ENCODE measurements at regions not wholly inside any gene's neighbourhood (a gene's known extent, or its start where the extent isn't known, plus 50 kb on each side); places are given as distances from the start of the nearest gene placed in this dataset.

GRCh38 chr18:75654851-75655751 lies 227.6 kb upstream of the SMIM21 start:
- no peak overlapping the region for H3K27ac Mint-ChIP-seq
- H3K4me3 ChIP-seq (ENCODE audit: low read length), result no peak overlapping the region

GRCh38 chr18:75654386-75654785 lies 226.9 kb upstream of the SMIM21 start:
- Mint-ChIP-seq H3K27ac (no peak overlapping the region), H3K36me3 (ENCODE audit: low read depth) (no peaks in the 10 kb centered on the region), H3K4me3 (no peak overlapping the region), H3K27me3 (peaks cover 31% of the 10 kb centered on the region), H3K4me1 (ENCODE audit: low read depth) (no peaks in the 10 kb centered on the region), H3K9me3 (no peaks in the 10 kb centered on the region)
- DNase-seq (no peak), ATAC-seq (ENCODE audit: poor library complexity) (no peak)
- H3K4me3 ChIP-seq (ENCODE audit: low read length), result no peak overlapping the region
- ChIA-PET POLR2A (no interaction called here), CTCF (no interaction called here)
- H3K9me3 ChIP-seq (ENCODE audit: control insufficient read depth in 1 of 2, insufficient read depth in 1 of 2, low read length in 2 of 2), result peaks cover 0 to 3% of the 10 kb centered on the region in 2 experiments
- intact Hi-C loops (cut with DNase I, micrococcal nuclease), result no loop called here
- no peaks in the 10 kb centered on the region for H3K36me3 ChIP-seq (ENCODE audit: insufficient read depth, low read length)
- no peaks in the 10 kb centered on the region for H3K27me3 ChIP-seq (ENCODE audit: control insufficient read depth in 1 of 2, insufficient read depth in 2 of 2, low read length in 2 of 2)
- TF ChIP-seq CTCF (IDR thresholded peaks at IDR 0.05), result no peak
- no peak overlapping the region for H3K27ac ChIP-seq (ENCODE audit: low read depth in 1 of 2, low read length in 2 of 2)
- H3K4me1 ChIP-seq (ENCODE audit: insufficient read depth, low read length), result no peaks in the 10 kb centered on the region

More at GRCh38 chr18:75654851-75655751, 227.6 kb upstream of the SMIM21 start:
- intact Hi-C loops (cut with DNase I, micrococcal nuclease), result no loop called here
- no peak overlapping the region for H3K4me3 Mint-ChIP-seq
- peaks cover 30% of the 10 kb centered on the region for H3K27me3 Mint-ChIP-seq
- DNase-seq, result no peak
- ChIA-PET POLR2A (interaction anchor here (0.6 kb wide), 2 partner anchors 16 to 18 kb away, joined by 3 read pairs; no protein-coding TSS in a partner anchor), CTCF (no interaction called here)
- H3K36me3 Mint-ChIP-seq (ENCODE audit: low read depth), result no peaks in the 10 kb centered on the region
- no peaks in the 10 kb centered on the region for H3K9me3 Mint-ChIP-seq
- no peak for TF ChIP-seq CTCF (IDR thresholded peaks at IDR 0.05)
- Histone ChIP-seq H3K27me3 (ENCODE audit: control insufficient read depth in 1 of 2, insufficient read depth in 2 of 2, low read length in 2 of 2) (no peaks in the 10 kb centered on the region), H3K4me1 (ENCODE audit: insufficient read depth, low read length) (no peaks in the 10 kb centered on the region), H3K36me3 (ENCODE audit: insufficient read depth, low read length) (no peaks in the 10 kb centered on the region), H3K27ac (ENCODE audit: low read depth in 1 of 2, low read length in 2 of 2) (no peak overlapping the region), H3K9me3 (ENCODE audit: control insufficient read depth in 1 of 2, insufficient read depth in 1 of 2, low read length in 2 of 2) (peaks cover 0 to 3% of the 10 kb centered on the region in 2 experiments)
- no peaks in the 10 kb centered on the region for H3K4me1 Mint-ChIP-seq (ENCODE audit: low read depth)
- ATAC-seq (ENCODE audit: poor library complexity), result no peak

- Mint-ChIP-seq H3K36me3 (ENCODE audit: low read depth) (no peaks in the 10 kb centered on the region), H3K4me1 (ENCODE audit: low read depth) (no peaks in the 10 kb centered on the region), H3K9me3 (peaks cover 2% of the 10 kb centered on the region), H3K27ac (no peak overlapping the region), H3K27me3 (peaks cover 26% of the 10 kb centered on the region), H3K4me3 (no peak overlapping the region)
- CTCF ChIA-PET, result no interaction called here
- H3K9me3 ChIP-seq (ENCODE audit: control insufficient read depth in 1 of 2, insufficient read depth in 1 of 2, low read length in 2 of 2), result no peaks in the 10 kb centered on the region
- no peak for DNase-seq
- TF ChIP-seq CTCF (IDR thresholded peaks at IDR 0.05), result no peak
- POLR2A ChIA-PET, result no interaction called here
- H3K27me3 ChIP-seq (ENCODE audit: control insufficient read depth in 1 of 2, insufficient read depth in 2 of 2, low read length in 2 of 2), result no peaks in the 10 kb centered on the region
- H3K27ac ChIP-seq (ENCODE audit: low read depth in 1 of 2, low read length in 2 of 2), result no peak overlapping the region
- ATAC-seq (ENCODE audit: poor library complexity), result no peak
- no peaks in the 10 kb centered on the region for H3K36me3 ChIP-seq (ENCODE audit: insufficient read depth, low read length)
- H3K4me3 ChIP-seq (ENCODE audit: low read length), result no peak overlapping the region
- H3K4me1 ChIP-seq (ENCODE audit: insufficient read depth, low read length), result no peaks in the 10 kb centered on the region
- intact Hi-C loops (cut with DNase I, micrococcal nuclease), result no loop called here
Observed at GRCh38 chr18:75652528-75652927, 225.0 kb upstream of the SMIM21 start.
